Activated T-helper 2 cell treated with anti-CD3 and anti-CD28 coated beads, Interferon-gamma antibody, Interleukin-2, Interleukin-4, amounts not matched to agents 10 μg/mL and 5 μg/mL and 100 μg/mL, durations not matched to agents 14 hours and 24 hours and 36 hours (primary cell): ENCODE measurements at regions not wholly inside any gene's neighbourhood (a gene's known extent, or its start where the extent isn't known, plus 50 kb on each side); places are given as distances from the start of the nearest gene placed in this dataset.

Experiments used
- DNase-seq: peaks from one replicate; pipeline ENCODE4 v3.0.0; 2021; ENCODE audit warnings: low spot score
- H3K27ac Mint-ChIP-seq: one replicate; pipeline ENCODE4 v1.8.0; 2021; ENCODE audit warnings: mixed read lengths
- H3K27me3 Mint-ChIP-seq: one replicate; pipeline ENCODE4 v1.8.0; 2021; ENCODE audit warnings: low read depth, mixed read lengths
- H3K36me3 Mint-ChIP-seq: one replicate; pipeline ENCODE4 v1.8.0; 2021; ENCODE audit warnings: low read depth, mixed read lengths
- H3K4me1 Mint-ChIP-seq: one replicate; pipeline ENCODE4 v1.8.0; 2021; ENCODE audit warnings: low read depth, mixed read lengths
- H3K4me3 Mint-ChIP-seq: one replicate; pipeline ENCODE4 v1.8.0; 2021; ENCODE audit warnings: low read depth, mild to moderate bottlenecking, moderate library complexity, mixed read lengths
- H3K9me3 Mint-ChIP-seq: one replicate; pipeline ENCODE4 v1.8.0; 2021; ENCODE audit warnings: mixed read lengths
- intact Hi-C: fragments of 100-400 bp; cut with micrococcal nuclease; formaldehyde crosslinking; loops from one replicate; pipeline ENCODE4 v1.15.1; 2023

DNA sequence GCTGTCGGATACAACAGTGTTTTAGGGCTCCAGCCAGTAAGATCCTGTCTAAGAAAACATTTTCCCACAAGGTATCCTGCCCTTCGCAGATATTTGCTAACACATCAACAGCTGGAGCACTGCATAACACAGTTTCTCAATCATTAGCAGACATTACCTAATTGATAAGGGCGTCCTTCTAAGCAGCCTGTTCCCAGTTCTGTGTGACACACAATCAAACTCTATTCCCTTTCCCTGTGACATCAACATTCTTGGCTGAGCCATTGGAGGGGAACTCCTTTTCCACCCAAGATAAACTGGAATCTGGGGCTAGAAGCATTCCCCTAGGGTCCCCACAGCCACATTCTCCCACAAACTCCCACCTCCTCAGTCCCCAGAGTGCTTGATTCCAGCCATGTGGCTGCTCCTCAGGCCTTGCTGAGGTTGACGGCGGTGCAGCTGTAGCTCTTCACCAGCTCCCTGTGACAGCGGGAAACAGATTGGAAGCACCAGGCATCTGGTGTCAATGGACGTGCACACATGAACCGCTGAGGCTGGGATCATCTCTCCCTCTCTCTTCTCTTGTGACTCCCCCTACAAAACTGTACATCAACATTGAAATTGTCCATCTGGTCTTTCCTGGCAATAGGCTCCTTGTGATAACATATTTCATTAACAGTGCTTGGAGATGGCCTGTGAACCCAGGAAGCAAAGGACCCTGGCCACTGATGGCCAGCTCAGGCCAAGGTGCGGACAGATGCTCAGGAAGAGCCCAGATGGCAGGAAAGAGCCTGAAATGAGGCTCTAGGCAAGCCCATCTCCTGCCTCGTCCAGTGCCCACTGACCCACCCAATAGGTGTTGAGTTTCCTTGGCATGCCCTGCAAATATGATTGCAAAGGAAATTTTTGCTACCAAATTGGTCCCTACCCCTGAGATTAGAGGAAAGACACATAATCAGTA, 131.1 kb upstream of the TBX20 start:
- H3K27ac Mint-ChIP-seq: no peak overlapping the region
- H3K4me3 Mint-ChIP-seq: no peak overlapping the region
- H3K36me3 Mint-ChIP-seq: no peaks in the 10 kb centered on the region
- peaks cover 4% of the 10 kb centered on the region for H3K27me3 Mint-ChIP-seq
- no peaks in the 10 kb centered on the region for H3K4me1 Mint-ChIP-seq
- intact Hi-C loops: no loop called here
- H3K9me3 Mint-ChIP-seq: no peaks in the 10 kb centered on the region
- DNase-seq: no peak

DNA sequence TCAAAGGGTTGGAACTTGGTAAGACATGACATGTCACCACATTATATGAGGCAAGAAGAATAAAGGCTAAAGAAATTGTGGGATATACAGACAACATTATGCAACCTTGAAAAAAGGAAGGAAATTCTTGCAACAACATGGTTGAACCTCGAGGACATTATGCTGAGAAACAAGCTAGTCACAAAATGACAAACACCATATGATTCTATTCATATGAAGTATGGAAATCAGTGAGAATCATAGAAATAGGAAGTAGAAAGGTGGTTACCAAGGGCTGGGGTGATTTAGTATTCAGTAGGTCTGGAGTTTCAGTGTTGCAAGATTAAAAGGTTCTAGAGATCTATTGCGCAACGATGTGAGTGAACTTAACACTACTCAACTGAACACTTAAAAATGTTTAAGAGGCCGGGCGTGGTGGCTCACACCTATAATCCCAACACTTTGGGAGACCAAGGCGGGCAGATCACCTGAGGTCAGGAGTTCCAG, 126.9 kb upstream of the TBX20 start:
- H3K36me3 Mint-ChIP-seq: no peaks in the 10 kb centered on the region
- no peak overlapping the region for H3K27ac Mint-ChIP-seq
- intact Hi-C loops: no loop called here
- peaks cover 4% of the 10 kb centered on the region for H3K27me3 Mint-ChIP-seq
- H3K4me3 Mint-ChIP-seq: no peak overlapping the region
- no peak for DNase-seq
- H3K9me3 Mint-ChIP-seq: no peaks in the 10 kb centered on the region
- no peaks in the 10 kb centered on the region for H3K4me1 Mint-ChIP-seq

DNA sequence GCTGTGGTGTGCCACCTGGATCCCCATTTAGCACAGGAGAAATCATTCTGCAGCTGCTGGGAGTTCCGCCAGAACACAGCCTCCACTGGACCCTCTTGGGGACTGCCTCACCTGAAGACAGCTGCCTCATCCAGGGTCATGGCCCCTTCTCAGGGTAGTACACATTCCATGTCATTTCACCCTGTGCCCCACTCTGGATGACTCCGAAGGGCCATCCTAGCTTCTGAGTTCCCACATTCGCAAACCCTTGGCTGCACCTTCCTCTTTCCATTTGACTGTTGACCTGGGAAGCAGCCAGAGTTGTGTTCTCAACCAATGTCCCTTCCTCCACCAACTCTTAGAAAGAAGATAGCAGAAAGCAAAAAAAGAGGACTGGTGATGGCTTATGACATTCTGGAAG, 125.6 kb upstream of the TBX20 start:
- H3K4me3 Mint-ChIP-seq: no peak overlapping the region
- intact Hi-C loops: no loop called here
- H3K27me3 Mint-ChIP-seq: peaks cover 4% of the 10 kb centered on the region

DNA sequence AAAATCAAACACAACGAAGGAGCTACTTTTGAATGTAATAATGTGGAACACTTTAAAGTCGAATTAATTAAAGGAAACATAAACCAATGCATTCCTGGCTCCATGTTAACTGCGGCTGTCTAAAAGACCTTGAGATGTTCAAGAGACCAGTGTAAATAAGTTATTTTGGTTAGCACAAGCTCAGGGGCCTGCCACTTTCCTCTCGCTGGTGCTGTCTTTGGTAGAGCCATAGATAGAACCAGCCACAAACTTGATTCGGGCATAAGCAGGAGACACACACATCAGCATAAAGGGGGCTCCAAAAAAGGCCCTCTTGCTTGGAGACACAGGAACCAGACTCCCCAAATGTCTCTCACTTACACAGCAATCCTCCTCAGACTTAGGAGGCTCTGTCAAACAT, 121.6 kb upstream of the TBX20 start:
- DNase-seq: no peak
- no peak overlapping the region for H3K4me3 Mint-ChIP-seq
- no peak overlapping the region for H3K27ac Mint-ChIP-seq
- no peaks in the 10 kb centered on the region for H3K36me3 Mint-ChIP-seq
- H3K27me3 Mint-ChIP-seq: no peaks in the 10 kb centered on the region
- intact Hi-C loops: no loop called here
- no peaks in the 10 kb centered on the region for H3K4me1 Mint-ChIP-seq
- no peaks in the 10 kb centered on the region for H3K9me3 Mint-ChIP-seq

More for the DNA sequence above, 125.6 kb upstream of the TBX20 start:
- H3K4me1 Mint-ChIP-seq: no peaks in the 10 kb centered on the region
- no peaks in the 10 kb centered on the region for H3K36me3 Mint-ChIP-seq
- DNase-seq: no peak
- no peaks in the 10 kb centered on the region for H3K9me3 Mint-ChIP-seq
- no peak overlapping the region for H3K27ac Mint-ChIP-seq

DNA sequence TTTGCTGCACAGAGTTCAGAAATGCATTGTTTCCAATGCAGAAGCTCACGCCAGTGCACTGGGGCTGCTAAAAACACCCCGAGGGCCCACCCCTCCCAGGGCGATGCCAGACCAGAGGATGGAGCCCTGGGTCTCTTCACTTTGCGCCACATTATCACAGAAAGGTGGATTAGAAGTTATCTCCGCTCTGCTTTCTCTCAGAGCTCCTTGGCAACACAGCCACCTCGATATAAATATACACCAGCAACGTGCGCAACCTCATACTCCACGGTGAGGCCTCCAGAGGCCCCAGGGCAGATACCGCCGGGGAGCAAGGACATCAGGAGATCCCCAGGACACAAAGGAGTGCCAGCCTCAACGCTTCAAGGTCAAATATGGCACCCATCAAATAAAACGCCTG, 121.0 kb upstream of the TBX20 start:
- no peak overlapping the region for H3K4me3 Mint-ChIP-seq
- H3K4me1 Mint-ChIP-seq: no peaks in the 10 kb centered on the region
- H3K27ac Mint-ChIP-seq: no peak overlapping the region
- intact Hi-C loops: loop anchor here (5.0 kb wide), 1 partner anchor 603 kb away; no protein-coding TSS in a partner anchor
- no peaks in the 10 kb centered on the region for H3K27me3 Mint-ChIP-seq
- no peak for DNase-seq
- H3K36me3 Mint-ChIP-seq: no peaks in the 10 kb centered on the region
- no peaks in the 10 kb centered on the region for H3K9me3 Mint-ChIP-seq

DNA sequence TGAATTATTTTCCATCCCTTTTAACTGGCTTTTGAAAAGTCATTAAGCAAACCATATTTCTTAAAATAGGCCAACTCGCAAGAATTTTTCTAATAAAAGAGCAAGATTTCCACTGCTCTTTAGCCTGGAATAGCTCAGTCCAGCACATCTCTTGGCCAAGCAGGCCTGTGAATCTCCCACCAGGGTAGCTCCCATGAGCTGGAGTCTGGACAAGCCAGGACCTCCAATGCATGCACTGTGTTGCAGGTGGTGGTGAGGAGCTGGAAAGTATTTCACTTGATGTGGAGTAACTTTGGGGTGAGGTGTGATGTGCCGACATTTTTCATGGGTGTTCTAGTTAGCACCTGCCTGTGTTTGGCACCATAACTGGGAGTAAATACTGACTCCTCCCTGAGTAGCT, 117.3 kb upstream of the TBX20 start:
- H3K4me3 Mint-ChIP-seq: no peak overlapping the region
- no peaks in the 10 kb centered on the region for H3K4me1 Mint-ChIP-seq
- no peaks in the 10 kb centered on the region for H3K36me3 Mint-ChIP-seq
- no peaks in the 10 kb centered on the region for H3K27me3 Mint-ChIP-seq
- H3K27ac Mint-ChIP-seq: no peak overlapping the region
- H3K9me3 Mint-ChIP-seq: no peaks in the 10 kb centered on the region
- no peak for DNase-seq
- intact Hi-C loops: loop anchor here (5.0 kb wide), 1 partner anchor 599 kb away; no protein-coding TSS in a partner anchor

DNA sequence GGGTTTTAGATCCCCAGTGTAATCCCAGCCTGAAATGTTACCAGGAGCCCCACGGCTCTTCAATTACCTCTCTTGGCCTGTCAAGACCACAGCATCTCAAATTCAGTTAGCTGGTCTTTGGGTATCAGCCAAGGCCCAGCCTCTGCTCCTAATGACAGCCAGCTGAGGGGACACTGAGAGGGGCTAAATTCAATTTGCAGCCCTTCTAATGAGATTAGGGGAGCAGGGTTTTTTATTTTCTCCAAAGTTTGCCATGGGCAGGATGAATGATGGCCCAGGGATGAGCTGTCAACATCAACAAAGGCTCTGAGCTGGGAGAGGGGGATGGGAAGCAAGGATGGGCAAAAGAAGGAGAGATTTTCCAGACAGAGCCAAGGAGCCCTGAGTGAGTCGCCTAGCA, 116.8 kb upstream of the TBX20 start:
- Mint-ChIP-seq H3K27ac (no peak overlapping the region), H3K36me3 (no peaks in the 10 kb centered on the region), H3K4me1 (no peaks in the 10 kb centered on the region), H3K4me3 (no peak overlapping the region), H3K27me3 (no peaks in the 10 kb centered on the region), H3K9me3 (no peaks in the 10 kb centered on the region)
- intact Hi-C loops: loop anchor here (5.0 kb wide), 1 partner anchor 598 kb away; no protein-coding TSS in a partner anchor
- DNase-seq: no peak

DNA sequence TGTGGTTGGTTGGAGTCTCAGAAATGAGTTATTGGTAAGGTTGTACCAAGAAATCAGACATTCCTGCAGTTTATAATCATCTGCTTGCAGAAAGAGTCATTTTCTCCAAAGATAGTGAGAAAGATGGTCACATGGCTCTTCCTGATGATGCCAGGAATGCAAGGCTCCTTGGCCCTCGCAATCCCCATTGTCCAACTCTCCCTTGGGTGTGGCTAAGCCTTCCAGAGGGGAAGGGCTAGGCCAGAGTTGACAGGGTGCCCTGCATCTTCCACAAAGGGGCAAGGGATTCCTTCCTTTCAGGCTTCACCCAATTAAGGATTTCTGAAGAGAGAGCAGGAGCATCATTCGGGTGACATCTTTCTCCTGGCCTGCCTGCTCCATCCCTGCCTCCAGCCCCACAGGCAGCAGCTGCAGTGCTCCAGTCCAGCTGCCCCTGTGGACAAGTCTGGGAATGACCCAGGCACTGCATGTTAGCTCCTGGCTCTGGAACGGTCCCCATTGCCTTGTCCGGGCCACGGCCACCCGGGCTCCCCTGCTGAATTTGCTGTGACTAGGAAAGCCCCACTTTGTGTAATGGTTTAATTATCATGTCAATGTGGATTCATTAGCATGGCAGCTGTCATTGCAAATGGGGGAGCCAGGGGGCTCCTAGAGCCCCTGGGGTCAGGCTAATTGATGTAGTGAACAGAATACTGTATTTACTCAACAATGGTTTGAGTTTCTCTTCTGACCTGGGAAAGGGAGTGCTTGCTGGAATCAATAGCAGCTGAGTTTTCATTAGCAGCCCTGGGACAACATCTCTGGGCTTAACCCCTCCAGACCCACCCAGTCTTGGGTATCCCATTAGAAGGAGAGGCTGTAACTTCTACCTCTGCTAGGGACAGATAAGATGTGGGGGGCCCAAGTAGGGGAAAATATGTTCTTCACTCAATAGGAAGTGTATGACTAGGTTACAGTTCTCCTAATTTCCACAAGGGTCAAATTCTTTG, 112.6 kb upstream of the TBX20 start:
- H3K36me3 Mint-ChIP-seq: no peaks in the 10 kb centered on the region

DNA sequence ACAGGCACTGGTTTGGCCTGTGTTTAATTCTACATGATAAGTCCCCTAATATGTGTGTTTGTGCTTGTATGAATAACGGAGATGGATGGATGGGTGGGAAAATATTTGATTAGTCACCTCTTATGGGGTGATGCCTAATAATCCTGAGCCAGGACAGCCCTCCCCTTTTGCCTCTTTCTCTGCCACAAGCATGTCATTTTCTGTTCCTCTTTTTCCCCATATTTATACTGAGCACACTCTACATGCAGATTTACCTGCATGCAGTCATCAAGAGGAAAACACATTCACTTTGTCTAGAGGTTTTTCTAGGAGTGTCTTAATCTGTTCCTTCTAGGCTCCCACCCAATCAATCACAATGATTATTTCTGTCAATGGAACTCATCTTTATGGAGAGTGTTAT, 111.6 kb upstream of the TBX20 start:
- intact Hi-C loops: no loop called here
- Mint-ChIP-seq H3K27ac (no peak overlapping the region), H3K9me3 (no peaks in the 10 kb centered on the region), H3K27me3 (no peaks in the 10 kb centered on the region), H3K4me3 (no peak overlapping the region), H3K36me3 (no peaks in the 10 kb centered on the region), H3K4me1 (no peaks in the 10 kb centered on the region)
- no peak for DNase-seq

More for the DNA sequence above, 112.6 kb upstream of the TBX20 start:
- intact Hi-C loops: no loop called here
- Mint-ChIP-seq H3K4me3 (no peak overlapping the region), H3K27me3 (no peaks in the 10 kb centered on the region), H3K4me1 (no peaks in the 10 kb centered on the region), H3K9me3 (no peaks in the 10 kb centered on the region), H3K27ac (no peak overlapping the region)
- DNase-seq: no peak

DNA sequence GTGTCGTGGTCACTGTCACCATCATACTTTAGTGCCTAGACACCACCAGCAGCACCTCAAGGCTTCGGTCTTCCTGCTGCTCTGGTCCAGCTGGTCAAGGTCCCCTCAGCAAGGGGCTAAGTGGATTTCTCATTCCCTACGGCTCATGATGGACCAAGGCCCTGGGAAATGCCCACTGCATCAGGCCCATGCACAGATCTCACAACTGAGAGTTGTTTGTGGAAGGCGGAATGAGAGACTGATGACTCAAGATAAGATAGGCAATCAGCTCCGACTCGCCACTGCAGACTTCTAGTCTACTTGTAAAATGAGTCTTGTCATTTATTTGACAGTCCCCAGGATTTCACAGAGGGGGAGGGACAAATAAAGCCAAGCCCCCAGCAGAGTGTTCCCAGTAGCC, 108.4 kb upstream of the TBX20 start:
- no peak for DNase-seq
- Mint-ChIP-seq H3K27me3 (no peaks in the 10 kb centered on the region), H3K36me3 (no peaks in the 10 kb centered on the region), H3K9me3 (no peaks in the 10 kb centered on the region), H3K27ac (no peak overlapping the region), H3K4me1 (no peaks in the 10 kb centered on the region), H3K4me3 (no peak overlapping the region)
- intact Hi-C loops: no loop called here

DNA sequence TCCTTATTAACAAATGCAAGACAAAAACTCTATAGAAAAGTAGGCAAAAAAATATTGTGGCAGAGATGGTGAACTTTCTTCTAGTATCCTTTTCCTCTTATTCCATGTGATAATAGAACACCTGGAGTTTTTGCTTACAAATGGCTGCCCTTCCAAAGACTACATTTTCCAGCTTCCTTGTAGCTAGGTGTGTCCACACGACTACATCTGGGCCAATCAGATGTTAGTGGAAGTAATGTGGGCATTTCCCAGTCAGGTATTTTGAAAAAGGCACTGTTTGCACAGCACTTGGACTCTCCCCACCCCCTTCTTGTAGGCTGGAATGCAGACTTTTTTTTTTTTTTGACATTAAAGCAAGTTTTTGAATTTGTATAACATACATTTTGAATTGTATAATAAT, 105.5 kb upstream of the TBX20 start:
- Mint-ChIP-seq H3K27me3 (no peaks in the 10 kb centered on the region), H3K36me3 (no peaks in the 10 kb centered on the region), H3K27ac (no peak overlapping the region), H3K4me3 (no peak overlapping the region), H3K9me3 (no peaks in the 10 kb centered on the region), H3K4me1 (no peaks in the 10 kb centered on the region)
- intact Hi-C loops: no loop called here
- DNase-seq: no peak

DNA sequence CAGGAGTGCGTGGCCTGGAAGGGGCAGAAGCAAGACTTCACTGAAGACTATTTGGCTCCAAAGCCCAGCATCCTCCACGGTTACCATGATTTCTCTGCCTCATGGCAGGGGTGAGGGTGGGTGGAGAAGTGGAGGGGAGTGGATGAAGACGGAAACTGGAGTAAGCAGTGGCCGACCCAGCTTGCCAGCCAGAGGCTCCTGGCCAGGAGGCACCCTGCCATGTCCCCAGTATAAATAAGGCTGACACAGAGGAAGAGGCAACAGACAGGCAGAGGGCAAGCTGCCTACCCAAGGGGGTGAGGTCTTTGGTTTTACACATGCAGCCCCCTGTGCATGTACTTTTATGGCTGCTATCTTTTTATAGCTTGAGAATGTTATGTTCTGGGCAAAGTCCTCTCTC, 102.6 kb upstream of the TBX20 start:
- H3K4me3 Mint-ChIP-seq: no peak overlapping the region
- H3K36me3 Mint-ChIP-seq: no peaks in the 10 kb centered on the region
- H3K27me3 Mint-ChIP-seq: no peaks in the 10 kb centered on the region
- H3K4me1 Mint-ChIP-seq: no peaks in the 10 kb centered on the region
- no peaks in the 10 kb centered on the region for H3K9me3 Mint-ChIP-seq
- H3K27ac Mint-ChIP-seq: no peak overlapping the region
- no peak for DNase-seq
- intact Hi-C loops: no loop called here
